HG03064 (cell line): ENCODE measurements at regions not wholly inside any gene's neighbourhood (a gene's known extent, or its start where the extent isn't known, plus 50 kb on each side); places are given as distances from the start of the nearest gene placed in this dataset.

Source experiments
- ATAC-seq: cut with Tn5 transposase; IDR thresholded peaks from one replicate; pipeline ENCODE4 v1.9.1; 2021; ENCODE audit warnings: low read depth; ENCODE audit not compliant: unreplicated experiment

DNA sequence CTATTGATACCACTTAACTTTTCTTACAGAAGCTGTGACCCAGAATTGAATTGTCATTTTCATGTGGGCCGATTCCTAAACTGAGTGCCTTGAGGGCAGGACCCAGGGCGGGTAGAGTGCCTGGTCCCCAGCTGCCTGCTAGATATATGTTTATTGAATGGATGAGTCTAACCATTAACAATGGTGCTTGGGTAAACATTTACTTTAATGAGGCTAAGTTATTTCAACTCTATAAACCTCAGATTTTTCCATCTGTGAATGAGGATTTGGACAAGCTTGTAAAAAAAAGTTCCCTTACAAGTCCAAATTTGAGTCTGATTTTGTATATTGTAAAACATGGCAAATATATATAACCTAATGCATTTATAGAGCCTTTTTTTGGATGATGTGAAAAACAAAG lies 181.8 kb upstream of the ELL2 start:
- ATAC-seq, result no peak

- ATAC-seq, result no peak
Observed at GRCh38 chr5:96142786-96143434, 181.3 kb upstream of the ELL2 start.

GRCh38 chr5:96142184-96142781 lies 180.6 kb upstream of the ELL2 start:
- no peak for ATAC-seq

- ATAC-seq, result no peak
Observed at GRCh38 chr5:96141749-96142148, 180.1 kb upstream of the ELL2 start.

- no peak for ATAC-seq
Observed at GRCh38 chr5:96140496-96140895, 178.8 kb upstream of the ELL2 start.

GRCh38 chr5:96140084-96140483 lies 178.4 kb upstream of the ELL2 start:
- no peak for ATAC-seq

DNA sequence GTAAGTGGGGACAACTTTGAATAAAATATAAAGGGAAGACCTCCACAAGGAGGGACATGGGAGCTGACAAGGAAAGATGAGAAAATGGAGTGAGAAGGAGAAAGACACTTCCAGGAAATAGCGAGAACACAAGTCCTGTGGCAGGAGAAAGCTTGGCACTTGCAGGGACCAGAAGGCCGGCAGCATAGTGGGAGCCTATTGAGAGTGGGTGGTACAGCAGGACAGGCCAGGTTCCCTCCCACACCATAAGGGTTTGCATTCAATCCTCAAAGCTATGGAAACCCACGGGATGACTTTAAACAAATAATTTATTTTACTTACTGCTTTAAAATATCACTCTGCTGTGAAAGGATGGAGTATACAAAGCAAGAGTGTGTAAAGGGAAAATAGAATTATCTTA lies 173.2 kb upstream of the ELL2 start:
- no peak for ATAC-seq

DNA sequence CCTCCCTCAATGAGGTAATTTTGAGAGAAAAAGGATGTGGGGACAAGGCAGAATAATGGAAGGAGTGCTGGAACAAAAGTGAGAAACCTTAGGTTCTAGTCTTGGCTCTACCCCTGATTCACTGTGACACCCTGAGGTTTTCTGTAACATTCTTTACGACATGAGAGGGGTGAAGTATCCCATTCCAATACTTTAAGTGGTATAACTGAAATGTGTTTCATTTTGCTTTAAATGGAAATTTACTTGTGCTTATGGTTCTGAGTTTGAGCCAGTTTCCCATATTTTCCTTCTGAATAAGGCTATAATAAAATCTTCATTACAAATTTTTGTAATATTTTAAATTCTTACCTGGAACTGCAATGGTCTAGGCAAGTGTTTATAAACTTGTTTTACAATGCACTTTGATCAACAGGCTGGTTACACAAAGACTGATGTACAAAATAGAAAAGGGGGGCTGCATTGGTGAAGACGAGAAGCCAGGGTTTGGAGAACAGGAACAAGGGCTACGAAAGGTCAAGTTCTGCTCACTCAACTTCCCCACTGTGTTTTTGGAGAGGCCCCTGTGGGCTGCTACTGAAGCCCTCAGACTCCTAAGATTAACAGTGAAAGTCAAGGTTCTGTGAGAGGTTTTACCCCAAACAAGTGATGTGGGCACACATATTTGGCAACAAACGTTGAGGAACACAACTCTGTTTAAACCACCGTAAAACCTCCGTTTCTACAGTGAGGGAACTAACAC lies 171.9 kb upstream of the ELL2 start:
- ATAC-seq, result no peak

GRCh38 chr5:96129276-96129675 lies 167.6 kb upstream of the ELL2 start:
- ATAC-seq, result no peak

DNA sequence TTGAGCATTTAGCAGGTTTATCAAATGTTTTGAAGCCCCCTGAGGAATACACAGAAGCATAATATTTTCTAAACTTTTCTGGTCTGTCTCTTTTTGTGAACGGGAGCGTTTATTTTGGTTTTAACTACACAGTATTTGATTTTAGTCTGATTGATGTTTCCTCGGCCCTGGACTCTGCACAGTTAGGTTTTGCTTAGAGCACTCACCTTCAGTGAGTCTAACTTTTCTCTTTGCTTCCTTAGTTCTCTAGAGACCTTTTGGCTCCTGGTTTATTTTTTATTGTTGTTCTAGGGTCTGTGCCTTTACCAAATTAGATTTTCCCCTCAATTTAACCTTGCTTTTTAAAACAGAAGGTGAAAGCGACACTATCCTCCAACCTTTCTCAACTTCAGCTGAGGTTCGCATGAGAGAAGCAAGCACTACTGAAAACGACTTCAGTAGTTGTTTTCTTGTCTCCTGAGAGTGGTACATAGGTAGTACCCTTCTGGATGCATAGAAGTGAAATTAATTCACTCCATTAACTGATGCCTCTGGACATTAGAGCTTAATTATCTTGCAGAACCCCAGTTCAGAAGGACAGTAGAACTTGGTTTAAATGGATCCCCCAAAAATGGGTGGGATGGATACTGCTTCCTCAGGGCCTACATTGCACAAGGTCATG lies 166.7 kb upstream of the ELL2 start:
- ATAC-seq, result no peak

DNA sequence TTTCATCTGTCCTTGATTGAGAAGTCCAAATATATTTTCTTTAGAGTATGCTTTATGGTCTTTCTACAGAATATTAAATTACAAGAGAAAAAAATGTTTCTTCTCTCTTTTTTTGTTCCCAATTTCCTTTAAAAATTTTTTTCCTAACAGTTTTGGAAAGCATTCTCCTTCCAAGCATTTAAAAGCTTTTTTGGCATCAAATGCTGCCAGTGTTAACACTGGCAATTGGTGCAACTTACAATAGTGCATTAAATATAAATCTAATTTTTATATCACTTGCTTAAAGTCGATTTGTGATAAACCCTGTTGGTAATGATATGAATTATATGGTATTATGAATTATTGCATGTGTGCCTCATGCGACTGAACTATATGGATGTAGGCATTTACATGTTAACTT lies 165.9 kb upstream of the ELL2 start:
- ATAC-seq, result no peak

DNA sequence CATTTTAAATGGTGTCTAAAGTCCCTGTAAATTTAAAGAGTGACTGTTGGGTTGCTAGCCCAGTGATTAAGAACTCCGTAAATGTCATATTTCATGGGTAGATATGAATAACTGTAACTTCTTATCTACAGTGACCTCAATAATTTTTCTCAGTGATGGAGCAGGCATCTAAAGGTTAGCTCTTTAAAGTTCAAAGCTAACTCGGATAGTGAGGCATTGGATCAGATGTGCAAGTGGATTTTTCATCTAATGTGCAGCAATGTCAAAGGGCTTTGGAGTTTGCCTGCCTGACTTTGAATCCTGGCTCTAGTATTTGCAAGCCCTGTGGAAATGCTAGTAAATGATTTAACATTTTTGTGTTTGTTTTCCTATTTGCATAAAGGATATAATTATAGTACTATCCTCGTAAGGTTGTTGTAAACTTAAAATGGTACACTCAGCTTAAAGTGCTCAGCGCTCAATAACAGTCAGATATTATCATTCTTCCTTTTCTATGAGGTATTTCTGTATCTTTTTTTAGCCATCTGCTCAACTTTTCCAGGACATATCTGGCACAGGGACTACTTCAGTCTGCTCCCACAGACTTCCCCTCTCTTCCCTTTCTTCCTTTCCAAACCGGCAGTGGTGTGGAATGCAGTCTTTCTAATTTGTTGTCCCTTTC lies 163.7 kb upstream of the ELL2 start:
- ATAC-seq, result no peak

DNA sequence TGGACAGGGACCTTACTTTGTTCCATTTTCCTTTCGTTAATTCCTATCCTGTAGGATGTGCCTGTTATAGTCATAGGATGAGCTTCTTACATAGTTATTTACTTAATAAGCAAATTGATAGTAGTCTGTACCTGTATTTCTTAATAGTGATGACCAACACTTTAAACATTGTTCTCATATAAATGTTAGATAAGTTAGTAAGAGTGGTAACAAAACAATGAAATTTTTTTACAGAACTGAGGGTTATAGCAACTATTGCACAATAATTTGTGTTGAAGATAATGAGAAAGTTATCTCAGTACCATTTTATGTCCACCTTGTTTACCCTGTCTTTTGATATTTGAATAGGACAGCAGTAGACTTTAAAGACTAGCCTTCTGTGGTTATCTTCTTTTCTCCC lies 162.9 kb upstream of the ELL2 start:
- ATAC-seq, result no peak

DNA sequence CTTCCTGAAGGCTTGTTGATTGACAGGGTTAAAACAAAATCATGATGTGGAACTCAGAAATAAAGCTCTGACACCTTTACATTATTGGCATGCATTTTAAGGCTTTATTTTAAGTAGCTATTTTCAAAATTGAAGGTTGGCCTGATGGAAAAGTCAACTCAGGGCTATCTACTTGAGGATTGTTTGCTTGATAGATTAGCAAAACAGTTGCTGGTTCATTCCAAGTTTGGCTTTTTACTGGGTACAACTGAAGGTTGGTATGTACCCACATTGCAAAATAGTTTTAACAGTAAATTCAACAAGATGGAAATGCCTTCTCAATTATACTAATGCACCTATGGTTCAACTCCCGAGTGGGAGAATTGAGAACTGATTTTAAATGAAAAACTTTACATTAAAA lies 161.8 kb upstream of the ELL2 start:
- ATAC-seq, result no peak

GRCh38 chr5:96121364-96121763 lies 159.7 kb upstream of the ELL2 start:
- ATAC-seq, result no peak

GRCh38 chr5:96120120-96120519 lies 158.5 kb upstream of the ELL2 start:
- ATAC-seq, result no peak

DNA sequence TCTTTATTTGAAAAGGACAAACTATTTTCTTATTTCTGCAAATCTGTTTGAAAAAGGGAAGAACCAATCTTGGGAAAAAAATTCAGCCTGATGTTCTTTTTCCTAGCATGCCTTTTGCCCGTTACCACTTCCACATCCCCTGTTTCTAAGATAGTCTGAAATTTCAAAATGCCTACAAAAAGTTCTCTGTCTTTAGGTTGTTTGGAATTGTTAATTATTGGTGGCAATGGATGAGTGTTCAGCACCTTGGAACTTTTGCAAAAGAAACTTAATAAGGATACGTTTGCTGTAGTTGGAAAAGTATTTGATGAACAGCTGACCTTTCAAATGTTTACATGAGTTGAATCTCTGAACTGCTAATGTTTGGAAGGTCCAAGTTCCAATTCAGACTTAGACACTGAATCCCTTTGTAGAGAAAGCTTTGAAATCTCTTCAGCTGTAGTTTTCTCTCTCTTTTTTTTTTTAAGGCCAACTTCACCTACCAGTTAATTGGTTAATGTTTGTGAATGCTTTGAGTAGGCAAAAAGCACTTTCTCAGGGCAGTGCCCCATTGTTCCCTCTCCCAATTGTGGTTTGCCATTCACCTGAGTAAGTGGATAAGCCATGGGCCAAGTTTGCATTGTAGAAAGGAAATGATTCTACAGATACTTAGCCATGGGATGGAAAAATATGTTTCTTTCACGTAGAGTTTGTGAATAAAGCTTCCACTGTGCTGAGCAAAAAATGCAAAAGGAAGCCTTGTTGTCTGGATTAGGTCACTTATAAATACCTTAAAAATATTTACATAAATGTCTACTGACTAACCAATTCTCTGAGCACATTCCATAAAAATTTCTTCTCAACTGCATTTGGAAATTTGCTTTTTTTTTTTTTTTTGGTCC lies 156.4 kb upstream of the ELL2 start:
- ATAC-seq, result no peak

- no peak for ATAC-seq
Observed at GRCh38 chr5:96115147-96115807, 153.6 kb upstream of the ELL2 start.

- ATAC-seq, result no peak
Observed at GRCh38 chr5:96114736-96115135, 153.1 kb upstream of the ELL2 start.
